ENCODE measurements at regions not wholly inside any gene's neighbourhood (a gene's known extent, or its start where the extent isn't known, plus 50 kb on each side); places are given as distances from the start of the nearest gene placed in this dataset.
"Not testable (repeated sequence)": the region's sequence is repeated elsewhere in the genome, so short reads cannot be mapped to it uniquely, and the experiment has no call there.

- no peak overlapping the region for H3K4me3 ChIP-seq (replicated peaks in 1 of 3)
- no peak overlapping the region for H3K27ac ChIP-seq
- intact Hi-C loops (cut with DNase I), result no loop called here
- no peaks in the 10 kb centered on the region for H3K4me1 ChIP-seq
- DNase-seq, result no peak
- no peaks in the 10 kb centered on the region for H3K36me3 ChIP-seq
- TF ChIP-seq CTCF (IDR thresholded peaks at IDR 0.05) (no peak), POLR2A (IDR thresholded peaks at IDR 0.05) (no peak)
- no peaks in the 10 kb centered on the region for H3K9me3 ChIP-seq
- H3K27me3 ChIP-seq, result no peaks in the 10 kb centered on the region
Measured at GRCh38 chr4:74578329-74578728, 133.4 kb downstream of the AREG start.

- H3K36me3 ChIP-seq; H3K27me3 ChIP-seq; H3K27ac ChIP-seq; H3K4me1 ChIP-seq; intact Hi-C loops (cut with DNase I); H3K9me3 ChIP-seq; H3K4me3 ChIP-seq (replicated peaks in 1 of 3); DNase-seq: not testable (repeated sequence)
- WGBS, 2 donors, result 94 to 95% methylated on average over 19 of the region's 19 CpGs
Measured at GRCh38 chr4:74578865-74579264, 133.9 kb downstream of the AREG start.

GRCh38 chr4:74583089-74583700 is 138.3 kb downstream of the AREG start:
- Histone ChIP-seq H3K27ac (no peak overlapping the region), H3K9me3 (no peaks in the 10 kb centered on the region), H3K4me1 (no peaks in the 10 kb centered on the region), H3K4me3 (replicated peaks in 1 of 3) (no peak overlapping the region), H3K27me3 (no peaks in the 10 kb centered on the region), H3K36me3 (no peaks in the 10 kb centered on the region)
- no peak for DNase-seq
- intact Hi-C loops (cut with DNase I), result no loop called here
- TF ChIP-seq POLR2A (IDR thresholded peaks at IDR 0.05), result no peak
- TF ChIP-seq CTCF (IDR thresholded peaks at IDR 0.05), result no peak
- WGBS, 2 donors, result 29 to 58% methylated on average over 1 of the region's 1 CpG

- no peak for TF ChIP-seq CTCF (IDR thresholded peaks at IDR 0.05)
- no peak for TF ChIP-seq POLR2A (IDR thresholded peaks at IDR 0.05)
Measured at GRCh38 chr4:74583757-74584156, 138.8 kb downstream of the AREG start.

GRCh38 chr4:74588350-74588749 is 143.4 kb downstream of the AREG start:
- no peaks in the 10 kb centered on the region for H3K9me3 ChIP-seq
- H3K4me1 ChIP-seq, result no peaks in the 10 kb centered on the region
- 91 to 94% methylated on average over 5 of the region's 5 CpGs for WGBS, 2 donors
- H3K36me3 ChIP-seq, result no peaks in the 10 kb centered on the region
- no peak overlapping the region for H3K4me3 ChIP-seq (replicated peaks in 1 of 3)
- H3K27me3 ChIP-seq, result no peaks in the 10 kb centered on the region
- no peak for TF ChIP-seq POLR2A (IDR thresholded peaks at IDR 0.05)
- TF ChIP-seq CTCF (IDR thresholded peaks at IDR 0.05), result no peak
- intact Hi-C loops (cut with DNase I), result no loop called here
- no peak for DNase-seq
- no peak overlapping the region for H3K27ac ChIP-seq

More at GRCh38 chr4:74583757-74584156, 138.8 kb downstream of the AREG start:
- intact Hi-C loops (cut with DNase I), result no loop called here
- Histone ChIP-seq H3K4me3 (replicated peaks in 1 of 3) (no peak overlapping the region), H3K27ac (no peak overlapping the region), H3K9me3 (no peaks in the 10 kb centered on the region), H3K27me3 (no peaks in the 10 kb centered on the region), H3K36me3 (no peaks in the 10 kb centered on the region), H3K4me1 (no peaks in the 10 kb centered on the region)
- DNase-seq, result no peak

GRCh38 chr4:74590476-74590875 is 145.5 kb downstream of the AREG start:
- Histone ChIP-seq H3K27me3 (no peaks in the 10 kb centered on the region), H3K9me3 (no peaks in the 10 kb centered on the region), H3K4me3 (replicated peaks in 1 of 3) (no peak overlapping the region), H3K27ac (no peak overlapping the region), H3K36me3 (no peaks in the 10 kb centered on the region), H3K4me1 (no peaks in the 10 kb centered on the region)
- TF ChIP-seq POLR2A (IDR thresholded peaks at IDR 0.05) (no peak), CTCF (IDR thresholded peaks at IDR 0.05) (no peak)
- DNase-seq, result no peak
- intact Hi-C loops (cut with DNase I), result no loop called here
